K562 (cell line): ENCODE measurements at regions not wholly inside any gene's neighbourhood (a gene's known extent, or its start where the extent isn't known, plus 50 kb on each side); places are given as distances from the start of the nearest gene placed in this dataset.

ENCODE experiments used
- ATAC-seq: fragments of 200-7000 bp; cut with Tn5 transposase; 3 replicates; pipeline ENCODE4 v1.9.1; 2020; ENCODE audit warnings: moderate library complexity
- BruUV-seq: library from RNA; stranded (reverse); fragments of 400-500 nt; replicated peaks from 2 replicates; lab custom pipeline; 2021; lab: Mats Ljungman, UMichigan
- CTCF ChIA-PET: fragments of 300-600 bp; formaldehyde crosslinking; extraction: SDS; loops from one replicate; lab custom pipeline; 2021; ENCODE audit warnings: low intra/inter-chr PET ratio; lab: Yijun Ruan, JAX
- POLR2A ChIA-PET: fragments of 300-600, 350-650 bp; sonication (Branson Sonifier 250); formaldehyde crosslinking; extraction: SDS; loops from one replicate; lab custom pipeline; 2021; ENCODE audit warnings: antibody characterized with exemption, inconsistent platforms; lab: Yijun Ruan, JAX
- DNase-seq, 4 experiments: peaks; one replicate each; pipeline versions ENCODE4 v3.0.0 to v3.0.0-alpha.2; 2011 to 2018; ENCODE audit warnings: low spot score in 3 of 4, mixed read lengths in 3 of 4; ENCODE audit errors: extremely low read depth in 1 of 4
- FAIRE-seq: peaks from 2 replicates; lab custom pipeline; 2011; peaks lifted over from hg19 to GRCh38; lab: Jason Lieb, UNC
- H2AFZ ChIP-seq: 2 replicates; pipeline ENCODE4 v1.6.0; 2011; ENCODE audit warnings: low read depth, low read length, control low read depth, inconsistent platforms
- H3K27ac ChIP-seq: fragments of 200-600 bp; 3 replicates; pipeline ENCODE4 v1.8.0; 2011; ENCODE audit warnings: low read depth, mild to moderate bottlenecking, control low read depth, inconsistent platforms, low read length, moderate library complexity, mixed read lengths; ENCODE audit errors: extremely low read depth
- H3K27me3 ChIP-seq, 2 experiments: fragments of 300-600 bp in 1 of 2; 2 replicates in 1 of 2; 3 replicates in 1 of 2; pipeline versions ENCODE4 v1.6.0 to v1.8.0; 2011; ENCODE audit warnings: inconsistent platforms in 2 of 2, low read length in 2 of 2, mild to moderate bottlenecking in 1 of 2, mixed read lengths in 1 of 2, moderate library complexity in 1 of 2; ENCODE audit not compliant: control insufficient read depth in 2 of 2, insufficient read depth in 2 of 2
- H3K36me3 ChIP-seq: fragments of 300-600 bp; 3 replicates; pipeline ENCODE4 v1.8.0; 2011; ENCODE audit warnings: mild to moderate bottlenecking, low read length, inconsistent platforms; ENCODE audit not compliant: control insufficient read depth, insufficient read depth
- H3K4me1 ChIP-seq, 2 experiments: fragments of 200-600 bp in 1 of 2; replicated peaks in 1 of 2; 2 replicates in 1 of 2; 3 replicates in 1 of 2; pipeline versions ENCODE4 v1.5.1 to v1.8.0; 2011; ENCODE audit warnings: inconsistent platforms in 2 of 2, low read length in 2 of 2, mild to moderate bottlenecking in 1 of 2, mixed read lengths in 1 of 2, moderate library complexity in 1 of 2; ENCODE audit not compliant: control insufficient read depth in 2 of 2, insufficient read depth in 2 of 2
- H3K4me2 ChIP-seq: 2 replicates; pipeline ENCODE4 v1.6.1; 2011; ENCODE audit warnings: low read length, control low read depth, inconsistent platforms, mixed read lengths; ENCODE audit not compliant: insufficient read depth
- H3K4me3 ChIP-seq: fragments of 200-600 bp; sonication (generic), shearing (Covaris generic); 2 replicates; pipeline ENCODE4 v1.5.1; 2016; ENCODE audit warnings: control low read depth, inconsistent platforms
- H3K79me2 ChIP-seq: fragments of 200-600 bp; 3 replicates; pipeline ENCODE4 v1.8.0; 2011; ENCODE audit warnings: low read length, inconsistent platforms; ENCODE audit not compliant: control insufficient read depth, insufficient read depth
- H3K9ac ChIP-seq, 2 experiments: 2 replicates each; pipeline versions ENCODE4 v1.6.0 to v1.6.1; 2011; ENCODE audit warnings: low read depth in 2 of 2, low read length in 2 of 2, control low read depth in 1 of 2, inconsistent platforms in 1 of 2, mild to moderate bottlenecking in 1 of 2, mixed read lengths in 1 of 2; ENCODE audit not compliant: insufficient read depth in 1 of 2
- H3K9me1 ChIP-seq: one replicate; pipeline ENCODE4 v1.6.0; 2011; ENCODE audit warnings: inconsistent platforms, mild to moderate bottlenecking, low read length, moderate library complexity; ENCODE audit not compliant: control insufficient read depth, insufficient read depth
- H3K9me3 ChIP-seq: replicated peaks from 2 replicates; pipeline ENCODE4 v1.5.1; 2011; ENCODE audit warnings: low read depth, low read length, inconsistent platforms; ENCODE audit not compliant: control insufficient read depth, insufficient read depth
- H4K20me1 ChIP-seq: replicated peaks from 2 replicates; pipeline ENCODE4 v1.6.1; 2011; ENCODE audit warnings: low read length, inconsistent platforms, mixed read lengths; ENCODE audit not compliant: control insufficient read depth, insufficient read depth
- ARNT ChIP-seq, 2 experiments: fragments of 450-650 bp; IDR thresholded peaks; 2 replicates each; pipeline ENCODE4 v1.6.1; 2016; ENCODE audit warnings: mild to moderate bottlenecking in 1 of 2
- BRF2 ChIP-seq: IDR thresholded peaks from 3 replicates; pipeline ENCODE4 v1.6.1; 2011; ENCODE audit warnings: borderline replicate concordance, mild to moderate bottlenecking; ENCODE audit not compliant: insufficient read length, insufficient read depth
- CSDE1 ChIP-seq, 2 experiments: fragments of 450-650 bp; IDR thresholded peaks; 2 replicates each; pipeline ENCODE4 v1.6.1; 2016; ENCODE audit warnings: mild to moderate bottlenecking in 1 of 2
- GTF2F1 ChIP-seq: IDR thresholded peaks from 2 replicates; pipeline ENCODE4 v1.6.1; 2011; ENCODE audit warnings: low read depth, low read length, improper control_type of control experiment
- HDAC8 ChIP-seq: fragments of 450-650 bp; IDR thresholded peaks from 2 replicates; pipeline ENCODE4 v1.6.1; 2016; ENCODE audit warnings: mild to moderate bottlenecking, missing genetic modification characterization, moderate library complexity, missing compliant biosample characterization
- HIVEP1 ChIP-seq: fragments of 250-450 bp; sonication (Bioruptor Pico); IDR thresholded peaks from 2 replicates; pipeline ENCODE4 v1.4.0; 2020; ENCODE audit warnings: mild to moderate bottlenecking
- IFI16 ChIP-seq: fragments of 250-450 bp; sonication (Bioruptor Pico); IDR thresholded peaks from 2 replicates; pipeline ENCODE4 v2.1.2; 2022; ENCODE audit warnings: mild to moderate bottlenecking, inconsistent platforms
- KDM2B ChIP-seq: fragments of 250-450 bp; sonication (Bioruptor Pico); IDR thresholded peaks from 2 replicates; pipeline ENCODE4 v1.8.0; 2021; ENCODE audit warnings: mild to moderate bottlenecking, moderate library complexity
- MED1 ChIP-seq: sonication (generic); formaldehyde crosslinking; IDR thresholded peaks from 2 replicates; pipeline ENCODE4 v1.8.1; 2023; ENCODE audit warnings: missing genetic modification reagents, borderline replicate concordance
- PHF8 ChIP-seq: fragments of 200-600 bp; sonication (generic); IDR thresholded peaks from 2 replicates; pipeline ENCODE4 v1.6.1; 2012; ENCODE audit warnings: mixed run types, mild to moderate bottlenecking, inconsistent platforms, low read length, moderate library complexity, borderline replicate concordance
- RBM14 ChIP-seq: fragments of 200-400 bp; formaldehyde crosslinking; IDR thresholded peaks from 2 replicates; pipeline ENCODE4 v1.6.1; 2018; ENCODE audit warnings: low read depth, mild to moderate bottlenecking, low read length, moderate library complexity, borderline replicate concordance; ENCODE audit not compliant: insufficient read depth
- SMC3 ChIP-seq: conservative IDR thresholded peaks from 2 replicates; pipeline ENCODE4 v1.6.1; 2011; ENCODE audit warnings: low read depth, low read length, improper control_type of control experiment; ENCODE audit not compliant: insufficient read depth
- ZNF507 ChIP-seq: conservative IDR thresholded peaks from 2 replicates; pipeline ENCODE4 v1.6.1; 2017; ENCODE audit warnings: missing genetic modification characterization, missing compliant biosample characterization
- WGBS: fragments of 100-300 bp; shearing (Covaris generic); methylation state at CpG from one replicate; pipeline ENCODE4 v1.1.6; 2016; ENCODE audit warnings: low coverage, mixed read lengths; ENCODE audit not compliant: insufficient coverage; ENCODE audit errors: missing lambda C conversion rate; 5-methylcytosine and 5-hydroxymethylcytosine counted together
- in situ Hi-C: fragments of 300-500 bp; cut with MboI; formaldehyde crosslinking; loops from 4 replicates; pipeline ENCODE4 v1.15.0; 2018; ENCODE audit warnings: inconsistent platforms, mixed read lengths
- intact Hi-C: fragments of 100-400 bp; cut with micrococcal nuclease; formaldehyde crosslinking; loops from 2 replicates; pipeline ENCODE4 v1.14.2; 2022
- TF ChIP-seq, protein P1 (sequence below): fragments of 450-650 bp; formaldehyde crosslinking; IDR thresholded peaks from 2 replicates; pipeline ENCODE4 v1.4.0; 2022; ENCODE audit warnings: missing genetic modification characterization
- TF ChIP-seq, protein P2 (sequence below), 2 experiments: fragments of 450-650 bp; conservative IDR thresholded peaks; 2 replicates each; pipeline ENCODE4 v1.6.1; 2017; ENCODE audit warnings: mild to moderate bottlenecking in 2 of 2, moderate library complexity in 2 of 2

GRCh38 chr4:65021149-65021548, 611.9 kb upstream of the TECRL start (continued):
- TF ChIP-seq, protein P1, sequence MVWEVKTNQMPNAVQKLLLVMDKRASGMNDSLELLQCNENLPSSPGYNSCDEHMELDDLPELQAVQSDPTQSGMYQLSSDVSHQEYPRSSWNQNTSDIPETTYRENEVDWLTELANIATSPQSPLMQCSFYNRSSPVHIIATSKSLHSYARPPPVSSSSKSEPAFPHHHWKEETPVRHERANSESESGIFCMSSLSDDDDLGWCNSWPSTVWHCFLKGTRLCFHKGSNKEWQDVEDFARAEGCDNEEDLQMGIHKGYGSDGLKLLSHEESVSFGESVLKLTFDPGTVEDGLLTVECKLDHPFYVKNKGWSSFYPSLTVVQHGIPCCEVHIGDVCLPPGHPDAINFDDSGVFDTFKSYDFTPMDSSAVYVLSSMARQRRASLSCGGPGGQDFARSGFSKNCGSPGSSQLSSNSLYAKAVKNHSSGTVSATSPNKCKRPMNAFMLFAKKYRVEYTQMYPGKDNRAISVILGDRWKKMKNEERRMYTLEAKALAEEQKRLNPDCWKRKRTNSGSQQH (CRISPR knock-in tag) = no peak
- TF ChIP-seq CSDE1 (IDR thresholded peaks at IDR 0.05) (no peak), PHF8 (no peak), RBM14 (no peak)
- TF ChIP-seq, all 486 proteins: peak for 0

DNA sequence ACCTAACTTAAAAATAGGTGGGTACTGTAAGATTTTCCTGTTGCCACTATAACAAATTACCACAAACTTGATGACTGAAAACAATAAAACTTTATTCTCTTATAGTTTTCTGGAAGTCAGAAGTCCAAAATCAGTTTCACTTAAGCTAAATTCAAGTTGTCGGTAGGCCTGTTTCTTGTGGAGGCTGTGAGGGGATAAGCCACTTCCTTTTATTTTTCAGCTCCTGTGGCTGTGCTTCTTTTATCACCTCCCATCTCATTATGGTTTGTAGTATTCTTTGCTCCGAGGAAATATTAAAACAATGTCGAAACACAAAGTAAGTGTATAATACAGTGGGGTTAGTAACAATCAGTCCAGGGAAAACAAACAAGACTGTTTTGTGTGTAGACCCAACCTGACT, 610.5 kb upstream of the TECRL start:
- ChIA-PET CTCF (no interaction called here), POLR2A (no interaction called here)
- no peak overlapping the region for H3K4me3 ChIP-seq
- no peak overlapping the region for H3K27ac ChIP-seq
- H3K9me1 ChIP-seq = no peaks in the 10 kb centered on the region
- DNase-seq (no peak), ATAC-seq (no peak), FAIRE-seq (no peak)
- no peak overlapping the region for H3K4me2 ChIP-seq
- no peaks in the 10 kb centered on the region for H3K79me2 ChIP-seq
- no peak overlapping the region for H3K9ac ChIP-seq
- no peaks in the 10 kb centered on the region for H3K36me3 ChIP-seq
- intact Hi-C loops = no loop called here
- no peaks in the 10 kb centered on the region for H4K20me1 ChIP-seq
- TF ChIP-seq HIVEP1 (CRISPR knock-in tag) (no peak), HDAC8 (tag) (no peak), PHF8 (no peak), SMC3 (no peak), BRF2 (no peak), MED1 (CRISPR knock-in tag) (no peak), GTF2F1 (no peak), ZNF507 (tag) (no peak), IFI16 (CRISPR knock-in tag) (no peak), KDM2B (CRISPR knock-in tag) (no peak), ARNT (IDR thresholded peaks at IDR 0.05) (no peak)
- TF ChIP-seq, protein P2, sequence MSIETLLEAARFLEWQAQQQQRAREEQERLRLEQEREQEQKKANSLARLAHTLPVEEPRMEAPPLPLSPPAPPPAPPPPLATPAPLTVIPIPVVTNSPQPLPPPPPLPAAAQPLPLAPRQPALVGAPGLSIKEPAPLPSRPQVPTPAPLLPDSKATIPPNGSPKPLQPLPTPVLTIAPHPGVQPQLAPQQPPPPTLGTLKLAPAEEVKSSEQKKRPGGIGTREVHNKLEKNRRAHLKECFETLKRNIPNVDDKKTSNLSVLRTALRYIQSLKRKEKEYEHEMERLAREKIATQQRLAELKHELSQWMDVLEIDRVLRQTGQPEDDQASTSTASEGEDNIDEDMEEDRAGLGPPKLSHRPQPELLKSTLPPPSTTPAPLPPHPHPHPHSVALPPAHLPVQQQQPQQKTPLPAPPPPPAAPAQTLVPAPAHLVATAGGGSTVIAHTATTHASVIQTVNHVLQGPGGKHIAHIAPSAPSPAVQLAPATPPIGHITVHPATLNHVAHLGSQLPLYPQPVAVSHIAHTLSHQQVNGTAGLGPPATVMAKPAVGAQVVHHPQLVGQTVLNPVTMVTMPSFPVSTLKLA (conservative IDR thresholded peaks at IDR 0.05) = no peak
- H2AFZ ChIP-seq = no peak overlapping the region
- WGBS = 0% methylated on average over 3 of the region's 3 CpGs
- H3K9me3 ChIP-seq = no peaks in the 10 kb centered on the region
- no TSS peak for BruUV-seq
- no peaks in the 10 kb centered on the region for H3K27me3 ChIP-seq
- in situ Hi-C loops = no loop called here
- no peaks in the 10 kb centered on the region for H3K4me1 ChIP-seq
